Upper lobe of right lung (tissue), 1 donor: ENCODE measurements at regions not wholly inside any gene's neighbourhood (a gene's known extent, or its start where the extent isn't known, plus 50 kb on each side); places are given as distances from the start of the nearest gene placed in this dataset.

Experiments used
- ATAC-seq: fragments of 200-7000 bp; cut with Tn5 transposase; one replicate; pipeline ENCODE4 v1.9.1; 2020; ENCODE audit warnings: mild to moderate bottlenecking, moderate library complexity
- DNase-seq: peaks from one replicate; pipeline ENCODE4 v3.0.0-alpha.2; 2020
- H3K27ac ChIP-seq: fragments of 200-600 bp; one replicate; pipeline ENCODE4 v1.8.0; 2022
- H3K27me3 ChIP-seq: fragments of 200-600 bp; one replicate; pipeline ENCODE4 v1.8.0; 2022; ENCODE audit warnings: mild to moderate bottlenecking
- H3K36me3 ChIP-seq: fragments of 200-600 bp; one replicate; pipeline ENCODE4 v1.8.0; 2022
- H3K4me1 ChIP-seq: fragments of 200-600 bp; one replicate; pipeline ENCODE4 v1.8.0; 2022
- H3K4me3 ChIP-seq: fragments of 200-600 bp; one replicate; pipeline ENCODE4 v1.8.0; 2022; ENCODE audit warnings: mild to moderate bottlenecking
- H3K9me3 ChIP-seq: fragments of 200-600 bp; one replicate; pipeline ENCODE4 v1.8.0; 2022
- intact Hi-C: fragments of 100-400 bp; cut with DNase I; formaldehyde crosslinking; loops from one replicate; pipeline ENCODE4 v1.11.0; 2022
- TF ChIP-seq, protein P1 (sequence below): fragments of 200-600 bp; IDR thresholded peaks from one replicate; pipeline ENCODE4 v1.8.0; 2022; ENCODE audit warnings: antibody characterized with exemption
- donor health status: DM: no; HTN: yes; CAD: no; lungs with severe emphysema.

DNA sequence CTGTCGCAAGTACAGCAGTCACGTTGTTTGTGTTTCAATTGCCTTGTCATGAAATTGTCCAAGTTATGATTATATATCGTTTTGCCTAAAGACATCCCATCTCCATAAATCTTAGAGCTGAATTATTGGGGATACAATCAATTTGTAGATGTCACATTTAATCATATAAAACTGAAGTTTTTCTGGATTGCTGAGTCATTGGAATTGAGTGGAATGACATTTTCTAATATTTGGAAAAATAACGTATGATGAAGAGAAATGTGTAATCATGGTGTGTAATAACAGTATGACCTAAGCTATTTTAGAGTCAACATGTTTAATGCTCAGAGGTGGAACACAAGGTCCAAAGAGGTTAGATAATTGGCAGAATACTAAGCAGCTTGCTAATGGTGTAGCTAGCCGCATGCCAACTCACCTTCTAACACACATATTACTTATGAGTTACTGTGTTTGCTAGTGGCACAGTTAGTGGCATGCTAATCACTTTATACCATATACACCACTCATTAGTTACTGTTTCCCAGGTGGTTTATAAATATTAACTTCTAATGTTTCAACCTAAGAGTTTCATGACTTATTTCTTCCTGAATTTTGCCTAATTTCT lies 473.1 kb upstream of the GRAMD2B start:
- no peaks in the 10 kb centered on the region for H3K4me1 ChIP-seq
- ATAC-seq (no peak), DNase-seq (no peak)
- H3K36me3 ChIP-seq, result no peaks in the 10 kb centered on the region
- H3K4me3 ChIP-seq, result no peak overlapping the region
- H3K9me3 ChIP-seq, result no peaks in the 10 kb centered on the region
- H3K27me3 ChIP-seq, result no peaks in the 10 kb centered on the region
- TF ChIP-seq, protein P1, sequence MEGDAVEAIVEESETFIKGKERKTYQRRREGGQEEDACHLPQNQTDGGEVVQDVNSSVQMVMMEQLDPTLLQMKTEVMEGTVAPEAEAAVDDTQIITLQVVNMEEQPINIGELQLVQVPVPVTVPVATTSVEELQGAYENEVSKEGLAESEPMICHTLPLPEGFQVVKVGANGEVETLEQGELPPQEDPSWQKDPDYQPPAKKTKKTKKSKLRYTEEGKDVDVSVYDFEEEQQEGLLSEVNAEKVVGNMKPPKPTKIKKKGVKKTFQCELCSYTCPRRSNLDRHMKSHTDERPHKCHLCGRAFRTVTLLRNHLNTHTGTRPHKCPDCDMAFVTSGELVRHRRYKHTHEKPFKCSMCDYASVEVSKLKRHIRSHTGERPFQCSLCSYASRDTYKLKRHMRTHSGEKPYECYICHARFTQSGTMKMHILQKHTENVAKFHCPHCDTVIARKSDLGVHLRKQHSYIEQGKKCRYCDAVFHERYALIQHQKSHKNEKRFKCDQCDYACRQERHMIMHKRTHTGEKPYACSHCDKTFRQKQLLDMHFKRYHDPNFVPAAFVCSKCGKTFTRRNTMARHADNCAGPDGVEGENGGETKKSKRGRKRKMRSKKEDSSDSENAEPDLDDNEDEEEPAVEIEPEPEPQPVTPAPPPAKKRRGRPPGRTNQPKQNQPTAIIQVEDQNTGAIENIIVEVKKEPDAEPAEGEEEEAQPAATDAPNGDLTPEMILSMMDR, result no peak
- no peak overlapping the region for H3K27ac ChIP-seq
- intact Hi-C loops, result no loop called here

GRCh38 chr5:125961150-125961549 lies 462.1 kb upstream of the GRAMD2B start:
- H3K9me3 ChIP-seq, result no peaks in the 10 kb centered on the region
- no peak overlapping the region for H3K4me3 ChIP-seq
- no peaks in the 10 kb centered on the region for H3K36me3 ChIP-seq
- H3K4me1 ChIP-seq, result no peaks in the 10 kb centered on the region
- TF ChIP-seq, protein P1, result no peak
- no peak for DNase-seq
- ATAC-seq, result no peak
- H3K27ac ChIP-seq, result no peak overlapping the region
- intact Hi-C loops, result no loop called here
- H3K27me3 ChIP-seq, result no peaks in the 10 kb centered on the region

- intact Hi-C loops, result no loop called here
Measured at GRCh38 chr5:125965577-125965976, 457.6 kb upstream of the GRAMD2B start.

GRCh38 chr5:125967576-125967975 lies 455.6 kb upstream of the GRAMD2B start:
- Histone ChIP-seq H3K27me3 (no peaks in the 10 kb centered on the region), H3K36me3 (no peaks in the 10 kb centered on the region), H3K9me3 (no peaks in the 10 kb centered on the region), H3K4me1 (no peaks in the 10 kb centered on the region), H3K27ac (no peak overlapping the region), H3K4me3 (no peak overlapping the region)
- intact Hi-C loops, result no loop called here
- ATAC-seq, result no peak
- no peak for DNase-seq
- TF ChIP-seq, protein P1, result no peak

More at GRCh38 chr5:125965577-125965976, 457.6 kb upstream of the GRAMD2B start:
- ATAC-seq (no peak), DNase-seq (no peak)
- H3K36me3 ChIP-seq, result no peaks in the 10 kb centered on the region
- no peaks in the 10 kb centered on the region for H3K27me3 ChIP-seq
- TF ChIP-seq, protein P1, result no peak
- H3K27ac ChIP-seq, result no peak overlapping the region
- H3K4me1 ChIP-seq, result no peaks in the 10 kb centered on the region
- no peaks in the 10 kb centered on the region for H3K9me3 ChIP-seq
- H3K4me3 ChIP-seq, result no peak overlapping the region

DNA sequence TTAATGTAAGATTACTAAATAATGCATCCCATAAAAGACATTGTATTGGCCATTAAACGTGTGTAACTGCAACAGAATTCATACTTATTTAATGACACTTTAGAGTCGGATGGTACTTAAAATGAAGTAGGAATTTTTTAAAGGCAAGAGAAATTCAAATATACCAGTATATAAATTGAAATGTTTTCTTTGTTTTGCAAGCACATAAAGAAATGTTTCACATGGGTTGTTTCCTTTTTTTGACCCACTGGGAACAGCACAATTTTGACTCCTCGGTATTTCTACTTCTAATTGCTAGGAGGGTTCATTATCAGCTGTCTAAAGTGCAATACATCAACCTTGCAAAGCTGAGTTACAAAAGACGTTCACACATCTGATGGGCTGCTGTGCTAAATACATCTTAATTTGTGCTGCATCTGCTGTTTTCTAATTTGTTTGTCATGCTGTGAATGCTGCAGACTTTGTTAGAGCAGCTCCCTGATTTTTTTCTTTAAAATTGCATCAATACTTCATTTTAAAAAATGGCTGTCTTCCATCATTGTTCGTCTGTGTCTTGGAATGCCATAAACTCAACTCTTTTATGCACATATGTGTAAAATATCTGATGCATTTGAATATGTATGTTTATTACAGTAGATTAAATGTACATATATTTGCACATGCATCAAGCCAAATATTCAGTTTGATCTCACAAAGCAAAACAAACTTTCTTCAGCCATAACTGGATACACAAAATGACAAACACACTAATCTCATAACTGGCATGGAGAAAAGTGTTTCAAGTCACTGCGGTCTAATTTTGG lies 454.0 kb upstream of the GRAMD2B start:
- H3K36me3 ChIP-seq, result no peaks in the 10 kb centered on the region
- no peaks in the 10 kb centered on the region for H3K4me1 ChIP-seq
- no peaks in the 10 kb centered on the region for H3K9me3 ChIP-seq
- intact Hi-C loops, result no loop called here
- H3K27me3 ChIP-seq, result no peaks in the 10 kb centered on the region
- TF ChIP-seq, protein P1, result no peak
- no peak for DNase-seq
- no peak for ATAC-seq
- H3K27ac ChIP-seq, result no peak overlapping the region
- H3K4me3 ChIP-seq, result no peak overlapping the region
